B cell (primary cell): ENCODE measurements at regions not wholly inside any gene's neighbourhood (a gene's known extent, or its start where the extent isn't known, plus 50 kb on each side); places are given as distances from the start of the nearest gene placed in this dataset.

Source experiments
- ATAC-seq: fragments of 200-7000 bp; cut with Tn5 transposase; one replicate; pipeline ENCODE4 v1.10.0; 2021; ENCODE audit warnings: low read depth, mild to moderate bottlenecking, moderate number of reproducible peaks, moderate library complexity
- CTCF ChIA-PET: fragments of 350-600 bp; sonication (Branson Sonifier 250); formaldehyde crosslinking; loops from one replicate; lab custom pipeline; 2021; ENCODE audit warnings: antibody characterized with exemption, inconsistent platforms; lab: Charles Lee
- POLR2A ChIA-PET: fragments of 350-600 bp; sonication (Branson Sonifier 250); formaldehyde crosslinking; loops from one replicate; lab custom pipeline; 2021; ENCODE audit warnings: antibody characterized with exemption; lab: Charles Lee
- DNase-seq: peaks from one replicate; pipeline ENCODE4 v3.0.0; 2013
- H2AFZ ChIP-seq: 2 replicates; pipeline ENCODE4 v1.6.1; 2012; ENCODE audit warnings: mild to moderate bottlenecking, low read depth, low read length; ENCODE audit not compliant: insufficient read depth, poor library complexity, severe bottlenecking
- H3K27ac ChIP-seq, 2 donors: 1 replicate in 1 of 2; 2 replicates in 1 of 2; pipeline ENCODE4 v1.5.1; 2012 to 2013; ENCODE audit warnings: low read length in 2 of 2, mild to moderate bottlenecking in 2 of 2, moderate library complexity in 1 of 2
- H3K27me3 ChIP-seq, 4 experiments: fragments of 200-600 bp in 1 of 4; sonication (generic) in 1 of 4; replicated peaks in 1 of 4; 1 replicate in 2 of 4; 2 replicates in 2 of 4; pipeline versions ENCODE4 v1.6.1 to v1.7.0; 2013 to 2016; ENCODE audit warnings: low read length in 3 of 4, mild to moderate bottlenecking in 2 of 4, mixed read lengths in 1 of 4, moderate library complexity in 1 of 4; ENCODE audit not compliant: insufficient read depth in 4 of 4, control insufficient read depth in 3 of 4; ENCODE audit errors: control extremely low read depth in 1 of 4
- H3K36me3 ChIP-seq, 2 experiments: replicated peaks in 1 of 2; 1 replicate in 1 of 2; 2 replicates in 1 of 2; pipeline versions ENCODE4 v1.6.1 to v1.7.1; 2013; ENCODE audit warnings: low read length in 1 of 2; ENCODE audit not compliant: insufficient read depth in 2 of 2, control insufficient read depth in 1 of 2; ENCODE audit errors: control extremely low read depth in 1 of 2, extremely low read depth in 1 of 2
- H3K4me1 ChIP-seq, 2 donors: fragments of 200-600 bp in 1 of 2; sonication (generic) in 1 of 2; 1 replicate in 1 of 2; 2 replicates in 1 of 2; pipeline versions ENCODE4 v1.5.1 to v1.6.1; 2013 to 2017; ENCODE audit warnings: low read length in 2 of 2; ENCODE audit not compliant: control insufficient read depth in 2 of 2, insufficient read depth in 2 of 2
- H3K4me2 ChIP-seq: replicated peaks from 2 replicates; pipeline ENCODE3; 2012; ENCODE audit warnings: mild to moderate bottlenecking, low read depth, low read length; ENCODE audit not compliant: poor library complexity, severe bottlenecking
- H3K4me3 ChIP-seq, 5 experiments: fragments of 200-600 bp in 1 of 5; sonication (generic) in 1 of 5; 1 replicate in 3 of 5; 2 replicates in 2 of 5; pipeline versions ENCODE4 v1.5.1 to v1.7.0; 2011 to 2016; ENCODE audit warnings: low read length in 4 of 5, mild to moderate bottlenecking in 4 of 5, low read depth in 2 of 5, control low read depth in 1 of 5, moderate library complexity in 1 of 5; ENCODE audit not compliant: insufficient read depth in 1 of 5; ENCODE audit errors: control extremely low read depth in 1 of 5, extremely low read depth in 1 of 5
- H3K79me2 ChIP-seq: fragments of 200-600 bp; sonication (generic); one replicate; pipeline ENCODE4 v1.6.0; 2016; ENCODE audit warnings: low read length; ENCODE audit not compliant: control insufficient read depth, insufficient read depth
- H3K9ac ChIP-seq: fragments of 200-600 bp; sonication (generic); 2 replicates; pipeline ENCODE4 v1.6.1; 2017; ENCODE audit warnings: mild to moderate bottlenecking, low read length, moderate library complexity
- H3K9me3 ChIP-seq, 3 donors: one replicate each; pipeline versions ENCODE4 v1.6.1 to v1.7.1; 2013; ENCODE audit warnings: low read length in 2 of 3; ENCODE audit not compliant: control insufficient read depth in 2 of 3, insufficient read depth in 1 of 3; ENCODE audit errors: control extremely low read depth in 1 of 3
- H4K20me1 ChIP-seq: 2 replicates; pipeline ENCODE4 v1.6.0; 2012; ENCODE audit warnings: mild to moderate bottlenecking, low read length; ENCODE audit not compliant: insufficient read depth, control insufficient read depth, poor library complexity, severe bottlenecking
- H3K27ac Mint-ChIP-seq: one replicate; pipeline ENCODE4 v1.8.0; 2021; ENCODE audit warnings: mixed read lengths
- H3K27me3 Mint-ChIP-seq: one replicate; pipeline ENCODE4 v1.8.0; 2021; ENCODE audit warnings: mixed read lengths
- H3K4me1 Mint-ChIP-seq: one replicate; pipeline ENCODE4 v1.8.0; 2021; ENCODE audit warnings: mixed read lengths
- H3K4me3 Mint-ChIP-seq: one replicate; pipeline ENCODE4 v1.8.0; 2021; ENCODE audit warnings: mixed read lengths
- H3K9me3 Mint-ChIP-seq: one replicate; pipeline ENCODE4 v1.8.0; 2022; ENCODE audit warnings: mixed read lengths; ENCODE audit not compliant: insufficient read depth
- EZH2 ChIP-seq: IDR thresholded peaks from 2 replicates; pipeline ENCODE4 v1.6.1; 2012; ENCODE audit warnings: borderline replicate concordance, low read depth, mild to moderate bottlenecking, moderate library complexity, low read length; ENCODE audit not compliant: insufficient read depth, poor library complexity, severe bottlenecking
- WGBS: methylation state at CpG from one replicate; pipeline ENCODE4 v1.1.5; 2013; ENCODE audit warnings: missing lambda C conversion rate; ENCODE audit not compliant: insufficient coverage; 5-methylcytosine and 5-hydroxymethylcytosine counted together
- intact Hi-C: fragments of 100-400 bp; cut with micrococcal nuclease; formaldehyde crosslinking; loops from one replicate; pipeline ENCODE4 v1.10.0; 2022
- TF ChIP-seq, protein P1 (sequence below): fragments of 200-600 bp; IDR thresholded peaks from one replicate; pipeline ENCODE4 v1.8.0; 2022; ENCODE audit warnings: antibody characterized with exemption, mild to moderate bottlenecking

- Histone ChIP-seq H3K79me2 (no peaks in the 10 kb centered on the region), H3K27ac (no peak overlapping the region), H3K9me3 (no peaks in the 10 kb centered on the region), H2AFZ (no peak overlapping the region), H4K20me1 (no peaks in the 10 kb centered on the region), H3K27me3 (peaks cover 0 to 4% (median 0%) of the 10 kb centered on the region in 4 experiments), H3K9ac (no peak overlapping the region), H3K36me3 (no peaks in the 10 kb centered on the region), H3K4me2 (no peak overlapping the region), H3K4me1 (peaks cover 16 to 17% of the 10 kb centered on the region in 2 donors), H3K4me3 (no peak overlapping the region)
- Mint-ChIP-seq H3K4me1 (peaks cover 22% of the 10 kb centered on the region), H3K27me3 (peaks cover 4% of the 10 kb centered on the region), H3K27ac (no peak overlapping the region), H3K9me3 (no peaks in the 10 kb centered on the region), H3K4me3 (no peak overlapping the region)
- ATAC-seq (no peak), DNase-seq (no peak)
- intact Hi-C loops = no loop called here
- CTCF ChIA-PET = interaction anchor here (0.8 kb wide), 1 partner anchor 131 kb away, joined by 3 read pairs; no protein-coding TSS in a partner anchor
- POLR2A ChIA-PET = no interaction called here
- TF ChIP-seq EZH2 = no peak
- no CpG with 5 or more reads among the region's 4 CpGs for WGBS
Observed at GRCh38 chr2:39508198-39508597, 71.1 kb upstream of the MAP4K3 start.

DNA sequence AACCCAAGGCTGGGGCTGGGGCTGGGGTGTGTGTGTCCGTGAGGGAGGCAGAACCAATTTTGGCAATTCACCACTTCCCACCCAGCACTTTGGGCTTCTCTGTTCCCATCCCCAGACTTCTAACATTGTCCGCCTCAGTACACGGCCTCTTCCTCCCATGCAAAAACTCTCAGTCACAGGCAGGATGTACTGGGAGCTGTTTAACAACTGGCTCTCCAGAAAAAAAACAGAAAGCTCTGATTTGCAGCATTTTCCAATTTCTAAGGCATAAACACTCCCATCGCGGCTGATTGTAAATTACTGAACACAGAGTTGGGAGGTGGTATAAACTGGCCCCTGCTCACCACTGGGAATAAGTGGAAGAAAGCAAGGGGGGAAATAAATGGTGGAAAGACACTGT lies 73.1 kb upstream of the MAP4K3 start:
- TF ChIP-seq, protein P1, sequence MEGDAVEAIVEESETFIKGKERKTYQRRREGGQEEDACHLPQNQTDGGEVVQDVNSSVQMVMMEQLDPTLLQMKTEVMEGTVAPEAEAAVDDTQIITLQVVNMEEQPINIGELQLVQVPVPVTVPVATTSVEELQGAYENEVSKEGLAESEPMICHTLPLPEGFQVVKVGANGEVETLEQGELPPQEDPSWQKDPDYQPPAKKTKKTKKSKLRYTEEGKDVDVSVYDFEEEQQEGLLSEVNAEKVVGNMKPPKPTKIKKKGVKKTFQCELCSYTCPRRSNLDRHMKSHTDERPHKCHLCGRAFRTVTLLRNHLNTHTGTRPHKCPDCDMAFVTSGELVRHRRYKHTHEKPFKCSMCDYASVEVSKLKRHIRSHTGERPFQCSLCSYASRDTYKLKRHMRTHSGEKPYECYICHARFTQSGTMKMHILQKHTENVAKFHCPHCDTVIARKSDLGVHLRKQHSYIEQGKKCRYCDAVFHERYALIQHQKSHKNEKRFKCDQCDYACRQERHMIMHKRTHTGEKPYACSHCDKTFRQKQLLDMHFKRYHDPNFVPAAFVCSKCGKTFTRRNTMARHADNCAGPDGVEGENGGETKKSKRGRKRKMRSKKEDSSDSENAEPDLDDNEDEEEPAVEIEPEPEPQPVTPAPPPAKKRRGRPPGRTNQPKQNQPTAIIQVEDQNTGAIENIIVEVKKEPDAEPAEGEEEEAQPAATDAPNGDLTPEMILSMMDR = no peak
- no peak for TF ChIP-seq EZH2
- H3K4me3 Mint-ChIP-seq = no peak overlapping the region
- ATAC-seq = no peak
- H3K27ac Mint-ChIP-seq = no peak overlapping the region
- CTCF ChIA-PET = interaction anchor here (1.2 kb wide), 1 partner anchor 8 kb away, joined by 4 read pairs; no protein-coding TSS in a partner anchor
- POLR2A ChIA-PET = no interaction called here
- Histone ChIP-seq H3K9ac (no peak overlapping the region), H3K79me2 (no peaks in the 10 kb centered on the region), H3K4me3 (no peak overlapping the region), H2AFZ (no peak overlapping the region), H3K36me3 (no peaks in the 10 kb centered on the region), H4K20me1 (no peaks in the 10 kb centered on the region), H3K9me3 (no peaks in the 10 kb centered on the region), H3K4me1 (peaks cover 4 to 7% of the 10 kb centered on the region in 2 donors), H3K27ac (no peak overlapping the region), H3K27me3 (no peaks in the 10 kb centered on the region), H3K4me2 (no peak overlapping the region)
- no peak for DNase-seq
- WGBS = 90% methylated on average over 2 of the region's 5 CpGs
- no peaks in the 10 kb centered on the region for H3K27me3 Mint-ChIP-seq
- peaks cover 17% of the 10 kb centered on the region for H3K4me1 Mint-ChIP-seq
- no peaks in the 10 kb centered on the region for H3K9me3 Mint-ChIP-seq
- intact Hi-C loops = loop anchor here (5.0 kb wide), 1 partner anchor 33 kb away; no protein-coding TSS in a partner anchor
